H9 (cell line): ENCODE measurements at regions not wholly inside any gene's neighbourhood (a gene's known extent, or its start where the extent isn't known, plus 50 kb on each side); places are given as distances from the start of the nearest gene placed in this dataset.

Experiments used
- DNase-seq: peaks from one replicate; pipeline ENCODE4 v3.0.0-alpha.2; 2017
- H2AFZ ChIP-seq: one replicate; pipeline ENCODE4 v1.6.1; 2013; ENCODE audit warnings: mild to moderate bottlenecking, low read length, control low read depth, moderate library complexity
- H2AK5ac ChIP-seq: 2 replicates; pipeline ENCODE4 v1.6.1; 2013; ENCODE audit warnings: low read length, control low read depth, mixed read lengths; ENCODE audit not compliant: insufficient read length
- H2BK120ac ChIP-seq: one replicate; pipeline ENCODE4 v1.6.1; 2013; ENCODE audit warnings: low read depth, mild to moderate bottlenecking, low read length, control low read depth, inconsistent platforms; ENCODE audit not compliant: poor library complexity, severe bottlenecking
- H2BK12ac ChIP-seq: 2 replicates; pipeline ENCODE4 v1.6.1; 2013; ENCODE audit warnings: low read length, control low read depth, mixed read lengths, low read depth; ENCODE audit not compliant: insufficient read length
- H2BK15ac ChIP-seq: 2 replicates; pipeline ENCODE4 v1.6.1; 2013; ENCODE audit warnings: low read depth, low read length, control low read depth
- H2BK20ac ChIP-seq: one replicate; pipeline ENCODE4 v1.6.1; 2013; ENCODE audit warnings: low read depth, mild to moderate bottlenecking, low read length, control low read depth, inconsistent platforms; ENCODE audit not compliant: poor library complexity, severe bottlenecking
- H2BK5ac ChIP-seq: 2 replicates; pipeline ENCODE4 v1.6.1; 2013; ENCODE audit warnings: low read length, control low read depth, mixed read lengths; ENCODE audit not compliant: insufficient read length
- H3K14ac ChIP-seq: 2 replicates; pipeline ENCODE4 v1.6.1; 2013; ENCODE audit warnings: low read length, control low read depth; ENCODE audit not compliant: insufficient read depth
- H3K18ac ChIP-seq: 2 replicates; pipeline ENCODE4 v1.6.1; 2013; ENCODE audit warnings: low read depth, mild to moderate bottlenecking, mixed read lengths, low read length, control low read depth; ENCODE audit not compliant: insufficient read length
- H3K23ac ChIP-seq: 2 replicates; pipeline ENCODE4 v1.6.1; 2013; ENCODE audit warnings: low read length, control low read depth, mixed read lengths, low read depth; ENCODE audit not compliant: insufficient read length
- H3K23me2 ChIP-seq: 2 replicates; pipeline ENCODE4 v1.6.1; 2013; ENCODE audit warnings: low read depth, mild to moderate bottlenecking, mixed read lengths, low read length, control low read depth; ENCODE audit not compliant: insufficient read length, poor library complexity, severe bottlenecking
- H3K27ac ChIP-seq: 2 replicates; pipeline ENCODE4 v1.5.1; 2013; ENCODE audit warnings: low read length, control low read depth, mixed read lengths, low read depth; ENCODE audit not compliant: insufficient read length
- H3K27me3 ChIP-seq: 2 replicates; pipeline ENCODE4 v1.6.1; 2013; ENCODE audit warnings: low read length, control low read depth, inconsistent platforms; ENCODE audit not compliant: insufficient read depth
- H3K4ac ChIP-seq: 2 replicates; pipeline ENCODE4 v1.6.1; 2013; ENCODE audit warnings: low read depth, mild to moderate bottlenecking, control low read depth, inconsistent platforms, low read length, moderate library complexity
- H3K4me1 ChIP-seq: 2 replicates; pipeline ENCODE4 v1.6.1; 2013; ENCODE audit warnings: low read length, control low read depth, inconsistent platforms; ENCODE audit not compliant: insufficient read depth
- H3K4me2 ChIP-seq: 2 replicates; pipeline ENCODE4 v1.6.1; 2013; ENCODE audit warnings: low read length, control low read depth, mixed read lengths; ENCODE audit not compliant: insufficient read length, insufficient read depth
- H3K56ac ChIP-seq: 2 replicates; pipeline ENCODE4 v1.6.1; 2013; ENCODE audit warnings: low read depth, mild to moderate bottlenecking, mixed read lengths, low read length, control low read depth; ENCODE audit not compliant: insufficient read length
- H3K79me1 ChIP-seq: 2 replicates; pipeline ENCODE4 v1.6.1; 2013; ENCODE audit warnings: low read depth, mild to moderate bottlenecking, moderate library complexity, low read length, control low read depth, inconsistent platforms; ENCODE audit not compliant: insufficient read depth, poor library complexity, severe bottlenecking
- H3K79me2 ChIP-seq: 2 replicates; pipeline ENCODE4 v1.6.1; 2013; ENCODE audit warnings: low read length, control low read depth, inconsistent platforms; ENCODE audit not compliant: insufficient read depth
- H3K9ac ChIP-seq: 2 replicates; pipeline ENCODE4 v1.6.1; 2013; ENCODE audit warnings: low read length, control low read depth, mixed read lengths; ENCODE audit not compliant: insufficient read length; ENCODE audit errors: extremely low read depth
- H3K9me3 ChIP-seq: one replicate; pipeline ENCODE4 v1.6.1; 2013; ENCODE audit warnings: low read depth, low read length, inconsistent platforms; ENCODE audit not compliant: control insufficient read depth
- H3T11ph ChIP-seq: one replicate; pipeline ENCODE4 v1.6.1; 2013; ENCODE audit warnings: mild to moderate bottlenecking, low read length, control low read depth, inconsistent platforms
- H4K20me1 ChIP-seq: one replicate; pipeline ENCODE4 v1.6.1; 2013; ENCODE audit not compliant: control insufficient read depth, insufficient read length, insufficient read depth
- H4K5ac ChIP-seq: 2 replicates; pipeline ENCODE4 v1.6.1; 2013; ENCODE audit warnings: low read depth, mild to moderate bottlenecking, mixed read lengths, low read length, control low read depth; ENCODE audit not compliant: insufficient read length
- H4K8ac ChIP-seq: replicated peaks from 2 replicates; pipeline ENCODE4 v1.6.1; 2013; ENCODE audit warnings: low read length, control low read depth, mixed read lengths, low read depth; ENCODE audit not compliant: insufficient read length
- H4K91ac ChIP-seq: 2 replicates; pipeline ENCODE4 v1.6.1; 2013; ENCODE audit warnings: low read depth, mild to moderate bottlenecking, moderate library complexity, mixed read lengths, low read length, control low read depth; ENCODE audit not compliant: insufficient read length
- H3K27ac Mint-ChIP-seq, 3 experiments: 2 replicates in 2 of 3; 3 replicates in 1 of 3; pipeline ENCODE4 v1.8.0; 2020 to 2021; ENCODE audit warnings: mixed read lengths in 3 of 3, mild to moderate bottlenecking in 1 of 3, moderate library complexity in 1 of 3
- H3K27me3 Mint-ChIP-seq: 2 replicates; pipeline ENCODE4 v1.8.0; 2021; ENCODE audit warnings: low read depth, mild to moderate bottlenecking, moderate library complexity, mixed read lengths
- H3K36me3 Mint-ChIP-seq, 3 experiments: 2 replicates in 2 of 3; 3 replicates in 1 of 3; pipeline ENCODE4 v1.8.0; 2020 to 2021; ENCODE audit warnings: low read depth in 3 of 3, mixed read lengths in 3 of 3; ENCODE audit not compliant: insufficient read depth in 1 of 3
- H3K4me1 Mint-ChIP-seq, 2 experiments: 2 replicates each; pipeline ENCODE4 v1.8.0; 2020; ENCODE audit warnings: mixed read lengths in 2 of 2
- H3K4me3 Mint-ChIP-seq, 2 experiments: 2 replicates in 1 of 2; 3 replicates in 1 of 2; pipeline ENCODE4 v1.8.0; 2020 to 2021; ENCODE audit warnings: mild to moderate bottlenecking in 2 of 2, mixed read lengths in 2 of 2, moderate library complexity in 1 of 2
- H3K9me3 Mint-ChIP-seq, 2 experiments: 2 replicates in 1 of 2; 3 replicates in 1 of 2; pipeline ENCODE4 v1.8.0; 2020; ENCODE audit warnings: mild to moderate bottlenecking in 2 of 2, mixed read lengths in 2 of 2, moderate library complexity in 1 of 2
- WGBS: extraction: QIAGEN DNeasy Blood & Tissue Kit; methylation state at CpG from one replicate; pipeline ENCODE4 v1.1.7; 2013; ENCODE audit warnings: missing lambda C conversion rate, low lambda C conversion rate, mixed read lengths; ENCODE audit not compliant: insufficient read length; ENCODE audit errors: extremely low coverage; 5-methylcytosine and 5-hydroxymethylcytosine counted together
- TF ChIP-seq, protein P1 (sequence below): fragments of 200-600 bp; sonication (generic); conservative IDR thresholded peaks from 3 replicates; pipeline ENCODE4 v1.8.0; 2021; ENCODE audit warnings: antibody characterized with exemption, mild to moderate bottlenecking

DNA sequence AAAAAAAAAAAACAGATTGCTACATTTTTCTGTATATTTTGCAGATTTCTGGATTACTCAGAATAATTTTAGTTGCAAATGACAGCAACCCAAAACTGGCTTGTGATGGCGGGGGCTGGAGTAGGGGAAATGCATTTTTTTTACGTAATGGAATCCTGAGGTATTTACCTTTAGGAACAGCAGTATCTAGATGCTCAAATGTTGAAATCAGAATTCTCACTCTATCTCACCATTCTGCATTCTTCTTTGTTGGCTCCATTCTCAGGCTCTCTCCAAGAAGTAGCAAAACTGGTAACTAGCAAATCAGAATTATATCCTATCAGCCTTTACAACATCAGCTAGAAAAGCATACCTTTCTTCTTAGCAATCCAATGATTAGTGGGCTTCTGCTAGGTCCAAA is 554.3 kb downstream of the PRELID2 start:
- H3K27me3 Mint-ChIP-seq = no peaks in the 10 kb centered on the region
- Histone ChIP-seq H4K20me1 (no peaks in the 10 kb centered on the region), H3K27ac (no peak overlapping the region), H2BK120ac (no peak overlapping the region), H3K79me2 (no peaks in the 10 kb centered on the region), H2BK5ac (no peak overlapping the region), H3K4me2 (no peak overlapping the region), H2BK12ac (no peak overlapping the region), H3K23ac (no peak overlapping the region), H3K18ac (no peak overlapping the region), H3K4ac (no peak overlapping the region), H2AFZ (no peak overlapping the region), H3K23me2 (no peaks in the 10 kb centered on the region), H3K27me3 (no peaks in the 10 kb centered on the region), H3K14ac (no peak overlapping the region), H2BK15ac (no peak overlapping the region), H3T11ph (no peak overlapping the region), H2BK20ac (no peak overlapping the region), H4K5ac (no peak overlapping the region), H4K8ac (no peak overlapping the region), H2AK5ac (no peak overlapping the region), H4K91ac (no peak overlapping the region), H3K9me3 (no peaks in the 10 kb centered on the region), H3K56ac (no peak overlapping the region), H3K9ac (no peak overlapping the region), H3K4me1 (no peaks in the 10 kb centered on the region), H3K79me1 (no peaks in the 10 kb centered on the region)
- H3K4me3 Mint-ChIP-seq = no peak overlapping the region
- WGBS = no CpG with 5 or more reads among the region's 2 CpGs
- H3K27ac Mint-ChIP-seq = no peak overlapping the region
- DNase-seq = no peak
- H3K9me3 Mint-ChIP-seq = no peaks in the 10 kb centered on the region
- no peaks in the 10 kb centered on the region for H3K4me1 Mint-ChIP-seq
- TF ChIP-seq, protein P1, sequence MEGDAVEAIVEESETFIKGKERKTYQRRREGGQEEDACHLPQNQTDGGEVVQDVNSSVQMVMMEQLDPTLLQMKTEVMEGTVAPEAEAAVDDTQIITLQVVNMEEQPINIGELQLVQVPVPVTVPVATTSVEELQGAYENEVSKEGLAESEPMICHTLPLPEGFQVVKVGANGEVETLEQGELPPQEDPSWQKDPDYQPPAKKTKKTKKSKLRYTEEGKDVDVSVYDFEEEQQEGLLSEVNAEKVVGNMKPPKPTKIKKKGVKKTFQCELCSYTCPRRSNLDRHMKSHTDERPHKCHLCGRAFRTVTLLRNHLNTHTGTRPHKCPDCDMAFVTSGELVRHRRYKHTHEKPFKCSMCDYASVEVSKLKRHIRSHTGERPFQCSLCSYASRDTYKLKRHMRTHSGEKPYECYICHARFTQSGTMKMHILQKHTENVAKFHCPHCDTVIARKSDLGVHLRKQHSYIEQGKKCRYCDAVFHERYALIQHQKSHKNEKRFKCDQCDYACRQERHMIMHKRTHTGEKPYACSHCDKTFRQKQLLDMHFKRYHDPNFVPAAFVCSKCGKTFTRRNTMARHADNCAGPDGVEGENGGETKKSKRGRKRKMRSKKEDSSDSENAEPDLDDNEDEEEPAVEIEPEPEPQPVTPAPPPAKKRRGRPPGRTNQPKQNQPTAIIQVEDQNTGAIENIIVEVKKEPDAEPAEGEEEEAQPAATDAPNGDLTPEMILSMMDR = no peak
- H3K36me3 Mint-ChIP-seq = no peaks in the 10 kb centered on the region
